GM23338 (cell line): ENCODE measurements at regions not wholly inside any gene's neighbourhood (a gene's known extent, or its start where the extent isn't known, plus 50 kb on each side); places are given as distances from the start of the nearest gene placed in this dataset.

ENCODE experiments used
- ATAC-seq: fragments of 200-7000 bp; cut with Tn5 transposase; 3 replicates; pipeline ENCODE4 v1.9.1; 2020
- DNase-seq: peaks from one replicate; pipeline ENCODE4 v3.0.0-alpha.2; 2015; ENCODE audit warnings: low spot score
- H2AFZ ChIP-seq: fragments of 200-600 bp; sonication (generic); 2 replicates; pipeline ENCODE4 v1.8.0; 2016; ENCODE audit warnings: antibody characterized with exemption, mild to moderate bottlenecking, moderate library complexity
- H3F3A ChIP-seq: fragments of 200-600 bp; sonication (generic); replicated peaks from 2 replicates; pipeline ENCODE4 v1.8.0; 2017; ENCODE audit warnings: antibody characterized with exemption, mixed run types, low read depth
- H3K27ac ChIP-seq: fragments of 200-600 bp; sonication (generic); 2 replicates; pipeline ENCODE4 v1.6.1; 2016; ENCODE audit warnings: low read depth
- H3K27me3 ChIP-seq: fragments of 200-600 bp; sonication (generic); 2 replicates; pipeline ENCODE4 v1.8.0; 2016; ENCODE audit warnings: mild to moderate bottlenecking, mixed run types, moderate library complexity; ENCODE audit not compliant: insufficient read depth
- H3K36me3 ChIP-seq: fragments of 200-600 bp; sonication (generic); 2 replicates; pipeline ENCODE4 v1.8.0; 2016; ENCODE audit warnings: mild to moderate bottlenecking; ENCODE audit not compliant: insufficient read depth
- H3K4me1 ChIP-seq: fragments of 200-600 bp; sonication (generic); 2 replicates; pipeline ENCODE4 v1.8.0; 2016; ENCODE audit warnings: mild to moderate bottlenecking, moderate library complexity; ENCODE audit not compliant: insufficient read depth
- H3K4me2 ChIP-seq: fragments of 200-600 bp; sonication (generic); 2 replicates; pipeline ENCODE4 v1.7.1; 2017; ENCODE audit warnings: mixed run types
- H3K4me3 ChIP-seq: fragments of 200-600 bp; sonication (generic); 2 replicates; pipeline ENCODE4 v1.6.1; 2016; ENCODE audit warnings: mixed run types
- H3K79me2 ChIP-seq: fragments of 200-600 bp; sonication (generic); replicated peaks from 2 replicates; pipeline ENCODE4 v1.8.0; 2017; ENCODE audit warnings: mild to moderate bottlenecking; ENCODE audit not compliant: insufficient read depth
- H3K9me2 ChIP-seq: fragments of 200-600 bp; sonication (generic); 2 replicates; pipeline ENCODE4 v1.8.0; 2017; ENCODE audit not compliant: insufficient read depth
- H4K20me1 ChIP-seq: fragments of 200-600 bp; sonication (generic); replicated peaks from 2 replicates; pipeline ENCODE4 v1.8.0; 2017; ENCODE audit warnings: mild to moderate bottlenecking; ENCODE audit not compliant: insufficient read depth
- H3K27ac Mint-ChIP-seq: 2 replicates; pipeline ENCODE4 v1.8.0; 2020; ENCODE audit warnings: inconsistent platforms, mild to moderate bottlenecking, moderate library complexity, mixed read lengths
- H3K27me3 Mint-ChIP-seq: 3 replicates; pipeline ENCODE4 v1.8.0; 2022; ENCODE audit warnings: low read depth, mild to moderate bottlenecking, moderate library complexity, mixed read lengths, inconsistent platforms; ENCODE audit not compliant: insufficient read depth, poor library complexity
- H3K36me3 Mint-ChIP-seq: 3 replicates; pipeline ENCODE4 v1.8.0; 2021; ENCODE audit warnings: low read depth, mild to moderate bottlenecking, inconsistent platforms, moderate library complexity, mixed read lengths
- H3K4me1 Mint-ChIP-seq: 3 replicates; pipeline ENCODE4 v1.8.0; 2020; ENCODE audit warnings: mild to moderate bottlenecking, inconsistent platforms, mixed read lengths
- H3K4me3 Mint-ChIP-seq: 3 replicates; pipeline ENCODE4 v1.8.0; 2021; ENCODE audit warnings: moderate library complexity, mild to moderate bottlenecking, inconsistent platforms, mixed read lengths
- H3K9me3 Mint-ChIP-seq: 3 replicates; pipeline ENCODE4 v1.8.0; 2020; ENCODE audit warnings: moderate library complexity, mild to moderate bottlenecking, inconsistent platforms, mixed read lengths
- CREB1 ChIP-seq: fragments of 250-450 bp; sonication (Bioruptor Pico); IDR thresholded peaks from 2 replicates; pipeline ENCODE4 v1.5.0; 2020; ENCODE audit warnings: low read depth, mild to moderate bottlenecking, moderate library complexity
- CTCF ChIP-seq, 2 experiments: fragments of 200-600 bp in 1 of 2; sonication (generic) in 1 of 2; conservative IDR thresholded peaks; 2 replicates each; pipeline versions ENCODE4 v1.5.1 to v1.6.1; 2016 to 2017; ENCODE audit warnings: antibody characterized with exemption in 2 of 2, low read depth in 2 of 2, mild to moderate bottlenecking in 2 of 2, moderate library complexity in 1 of 2
- EZH2 ChIP-seq: fragments of 200-600 bp; sonication (generic); IDR thresholded peaks from one replicate; pipeline ENCODE4 v1.8.0; 2017; ENCODE audit warnings: antibody characterized with exemption, mild to moderate bottlenecking, low read depth; ENCODE audit not compliant: unreplicated experiment
- EZH2phosphoT487 ChIP-seq: fragments of 200-600 bp; sonication (generic); IDR thresholded peaks from one replicate; pipeline ENCODE4 v1.8.1; 2018; ENCODE audit warnings: antibody characterized with exemption; ENCODE audit not compliant: unreplicated experiment
- JUNB ChIP-seq: IDR thresholded peaks from one replicate; pipeline ENCODE4 v1.6.1; 2016; ENCODE audit warnings: antibody characterized with exemption; ENCODE audit not compliant: unreplicated experiment
- NANOG ChIP-seq: IDR thresholded peaks from 2 replicates; pipeline ENCODE4 v1.6.1; 2016; ENCODE audit warnings: antibody characterized with exemption, borderline replicate concordance
- POLR2AphosphoS5 ChIP-seq: IDR thresholded peaks from 2 replicates; pipeline ENCODE4 v1.6.1; 2016; ENCODE audit warnings: antibody characterized with exemption, low read depth
- STAT1 ChIP-seq: IDR thresholded peaks from one replicate; pipeline ENCODE4 v1.6.1; 2016; ENCODE audit warnings: antibody characterized with exemption; ENCODE audit not compliant: unreplicated experiment
- ZNF114 ChIP-seq: fragments of 250-450 bp; sonication (Bioruptor Pico); IDR thresholded peaks from 2 replicates; pipeline ENCODE4 v1.5.0; 2020; ENCODE audit warnings: mild to moderate bottlenecking, moderate library complexity
- ZNF331 ChIP-seq: fragments of 250-450 bp; sonication (Bioruptor Pico); IDR thresholded peaks from 2 replicates; pipeline ENCODE4 v1.5.0; 2020; ENCODE audit warnings: low read depth, mild to moderate bottlenecking, moderate library complexity
- ZNF462 ChIP-seq: fragments of 250-450 bp; sonication (Bioruptor Pico); IDR thresholded peaks from 2 replicates; pipeline ENCODE4 v1.5.0; 2020; ENCODE audit warnings: mild to moderate bottlenecking, moderate library complexity
- TF ChIP-seq, protein P1 (sequence below): IDR thresholded peaks from 2 replicates; pipeline ENCODE4 v1.6.1; 2016; ENCODE audit warnings: antibody characterized with exemption
- TF ChIP-seq, protein P2 (sequence below): IDR thresholded peaks from one replicate; pipeline ENCODE4 v1.6.1; 2018; ENCODE audit warnings: antibody characterized with exemption; ENCODE audit not compliant: unreplicated experiment

- no peak for TF ChIP-seq ZNF462 (CRISPR knock-in tag)
Observed at GRCh38 chr13:32907211-32907610, 109.0 kb upstream of the KL start (continued).

GRCh38 chr13:32910530-32910929, 105.7 kb upstream of the KL start:
- Mint-ChIP-seq H3K36me3 (no peaks in the 10 kb centered on the region), H3K4me3 (no peak overlapping the region), H3K27me3 (no peaks in the 10 kb centered on the region), H3K9me3 (no peaks in the 10 kb centered on the region; the same call in 2 of the 3 replicates), H3K27ac (no peak overlapping the region), H3K4me1 (peaks cover 8% of the 10 kb centered on the region)
- H3K4me2 ChIP-seq = no peak overlapping the region
- H3K9me2 ChIP-seq = peaks cover 3% of the 10 kb centered on the region; the same call in 1 of the 2 replicates
- H3K4me1 ChIP-seq = peaks cover 8% of the 10 kb centered on the region; the same call in 1 of the 2 replicates
- H3K27me3 ChIP-seq = no peaks in the 10 kb centered on the region
- no peak overlapping the region for H3K27ac ChIP-seq
- H2AFZ ChIP-seq = no peak overlapping the region
- no peaks in the 10 kb centered on the region for H4K20me1 ChIP-seq
- H3K36me3 ChIP-seq = no peaks in the 10 kb centered on the region
- ATAC-seq (no peak), DNase-seq (no peak)
- no peaks in the 10 kb centered on the region for H3K79me2 ChIP-seq
- no peaks in the 10 kb centered on the region for H3F3A ChIP-seq
- no peak overlapping the region for H3K4me3 ChIP-seq
- TF ChIP-seq, protein P1, sequence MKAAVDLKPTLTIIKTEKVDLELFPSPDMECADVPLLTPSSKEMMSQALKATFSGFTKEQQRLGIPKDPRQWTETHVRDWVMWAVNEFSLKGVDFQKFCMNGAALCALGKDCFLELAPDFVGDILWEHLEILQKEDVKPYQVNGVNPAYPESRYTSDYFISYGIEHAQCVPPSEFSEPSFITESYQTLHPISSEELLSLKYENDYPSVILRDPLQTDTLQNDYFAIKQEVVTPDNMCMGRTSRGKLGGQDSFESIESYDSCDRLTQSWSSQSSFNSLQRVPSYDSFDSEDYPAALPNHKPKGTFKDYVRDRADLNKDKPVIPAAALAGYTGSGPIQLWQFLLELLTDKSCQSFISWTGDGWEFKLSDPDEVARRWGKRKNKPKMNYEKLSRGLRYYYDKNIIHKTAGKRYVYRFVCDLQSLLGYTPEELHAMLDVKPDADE = no peak
- TF ChIP-seq CTCF (conservative IDR thresholded peaks at IDR 0.05; ENCODE audit: low read depth in 2 of 2) (no peak), JUNB (no peak), POLR2AphosphoS5 (no peak), EZH2 (no peak), STAT1 (no peak), ZNF331 (CRISPR knock-in tag) (no peak), ZNF114 (no peak), EZH2phosphoT487 (no peak), NANOG (no peak), CREB1 (CRISPR knock-in tag) (no peak)
- TF ChIP-seq, protein P2, sequence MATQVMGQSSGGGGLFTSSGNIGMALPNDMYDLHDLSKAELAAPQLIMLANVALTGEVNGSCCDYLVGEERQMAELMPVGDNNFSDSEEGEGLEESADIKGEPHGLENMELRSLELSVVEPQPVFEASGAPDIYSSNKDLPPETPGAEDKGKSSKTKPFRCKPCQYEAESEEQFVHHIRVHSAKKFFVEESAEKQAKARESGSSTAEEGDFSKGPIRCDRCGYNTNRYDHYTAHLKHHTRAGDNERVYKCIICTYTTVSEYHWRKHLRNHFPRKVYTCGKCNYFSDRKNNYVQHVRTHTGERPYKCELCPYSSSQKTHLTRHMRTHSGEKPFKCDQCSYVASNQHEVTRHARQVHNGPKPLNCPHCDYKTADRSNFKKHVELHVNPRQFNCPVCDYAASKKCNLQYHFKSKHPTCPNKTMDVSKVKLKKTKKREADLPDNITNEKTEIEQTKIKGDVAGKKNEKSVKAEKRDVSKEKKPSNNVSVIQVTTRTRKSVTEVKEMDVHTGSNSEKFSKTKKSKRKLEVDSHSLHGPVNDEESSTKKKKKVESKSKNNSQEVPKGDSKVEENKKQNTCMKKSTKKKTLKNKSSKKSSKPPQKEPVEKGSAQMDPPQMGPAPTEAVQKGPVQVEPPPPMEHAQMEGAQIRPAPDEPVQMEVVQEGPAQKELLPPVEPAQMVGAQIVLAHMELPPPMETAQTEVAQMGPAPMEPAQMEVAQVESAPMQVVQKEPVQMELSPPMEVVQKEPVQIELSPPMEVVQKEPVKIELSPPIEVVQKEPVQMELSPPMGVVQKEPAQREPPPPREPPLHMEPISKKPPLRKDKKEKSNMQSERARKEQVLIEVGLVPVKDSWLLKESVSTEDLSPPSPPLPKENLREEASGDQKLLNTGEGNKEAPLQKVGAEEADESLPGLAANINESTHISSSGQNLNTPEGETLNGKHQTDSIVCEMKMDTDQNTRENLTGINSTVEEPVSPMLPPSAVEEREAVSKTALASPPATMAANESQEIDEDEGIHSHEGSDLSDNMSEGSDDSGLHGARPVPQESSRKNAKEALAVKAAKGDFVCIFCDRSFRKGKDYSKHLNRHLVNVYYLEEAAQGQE = no peak
